Sigmoid colon (tissue), 4 donors: ENCODE measurements at regions not wholly inside any gene's neighbourhood (a gene's known extent, or its start where the extent isn't known, plus 50 kb on each side); places are given as distances from the start of the nearest gene placed in this dataset.

Experiments
- CTCF ChIP-seq, 4 experiments: fragments of 450-650 bp in 3 of 4; fragments of 200-600 bp in 1 of 4; IDR thresholded peaks; one replicate each; pipeline ENCODE4 v1.5.1; 2016 to 2019; ENCODE audit warnings: antibody characterized with exemption in 4 of 4, mild to moderate bottlenecking in 3 of 4, moderate library complexity in 2 of 4
- EP300 ChIP-seq, 4 donors: sonication (generic); formaldehyde crosslinking; IDR thresholded peaks; one replicate each; pipeline ENCODE4 v1.6.1; 2017; ENCODE audit warnings: antibody characterized with exemption in 4 of 4
- POLR2A ChIP-seq, 2 donors: fragments of 450-650 bp; IDR thresholded peaks; one replicate each; pipeline ENCODE4 v1.6.1; 2016; ENCODE audit warnings: antibody characterized with exemption in 2 of 2, mild to moderate bottlenecking in 2 of 2, moderate library complexity in 2 of 2
- POLR2AphosphoS5 ChIP-seq, 4 donors: sonication (generic); formaldehyde crosslinking; IDR thresholded peaks; one replicate each; pipeline ENCODE4 v1.6.1; 2017; ENCODE audit warnings: antibody characterized with exemption in 4 of 4

DNA sequence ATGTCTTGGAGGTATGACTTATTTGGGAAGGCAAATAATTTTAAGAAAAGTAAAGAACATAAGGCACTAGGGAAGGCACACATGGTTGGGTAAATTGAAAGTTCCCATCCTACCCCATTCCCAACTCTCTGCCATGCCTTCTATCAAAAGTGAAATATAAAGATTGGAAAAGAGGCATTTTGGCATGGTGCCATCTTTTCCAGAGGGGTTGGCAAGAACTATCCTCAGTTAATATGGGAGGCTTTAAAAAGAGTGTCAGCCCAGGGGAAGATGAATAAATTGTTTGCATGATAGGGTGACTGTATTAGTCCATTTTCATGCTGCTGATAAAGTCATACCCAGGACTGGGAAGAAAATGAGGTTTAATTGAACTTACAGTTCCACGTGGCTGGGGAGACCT lies 150.8 kb upstream of the BOD1L1 start:
- no peak for TF ChIP-seq CTCF (IDR thresholded peaks at IDR 0.05)
- TF ChIP-seq EP300 (IDR thresholded peaks at IDR 0.05): no peak
- TF ChIP-seq POLR2A (IDR thresholded peaks at IDR 0.05): no peak
- no peak for TF ChIP-seq POLR2AphosphoS5 (IDR thresholded peaks at IDR 0.05)
